SK-N-SH treated with all-trans-retinoic acid at 6 μM for 48 hours (cell line): ENCODE measurements at regions not wholly inside any gene's neighbourhood (a gene's known extent, or its start where the extent isn't known, plus 50 kb on each side); places are given as distances from the start of the nearest gene placed in this dataset.

Source experiments
- BACH2 ChIP-seq: fragments of 250-450 bp; sonication (Bioruptor Pico); IDR thresholded peaks from 2 replicates; pipeline ENCODE4 v1.9.0; 2021; ENCODE audit warnings: mild to moderate bottlenecking, borderline replicate concordance
- ESRRG ChIP-seq: fragments of 250-450 bp; sonication (Bioruptor Pico); IDR thresholded peaks from 2 replicates; pipeline ENCODE4 v1.6.1; 2021; ENCODE audit warnings: mild to moderate bottlenecking
- RARB ChIP-seq: fragments of 250-450 bp; sonication (Bioruptor Pico); IDR thresholded peaks from 2 replicates; pipeline ENCODE4 v1.8.0; 2021; ENCODE audit warnings: mild to moderate bottlenecking, moderate library complexity
- TF ChIP-seq, protein P1 (sequence below): fragments of 250-450 bp; sonication (Bioruptor Pico); IDR thresholded peaks from 2 replicates; pipeline ENCODE4 v1.8.0; 2020; ENCODE audit warnings: mild to moderate bottlenecking, moderate library complexity, borderline replicate concordance

GRCh38 chr13:111479412-111479811 is 159.0 kb downstream of the TEX29 start:
- TF ChIP-seq, protein P1, sequence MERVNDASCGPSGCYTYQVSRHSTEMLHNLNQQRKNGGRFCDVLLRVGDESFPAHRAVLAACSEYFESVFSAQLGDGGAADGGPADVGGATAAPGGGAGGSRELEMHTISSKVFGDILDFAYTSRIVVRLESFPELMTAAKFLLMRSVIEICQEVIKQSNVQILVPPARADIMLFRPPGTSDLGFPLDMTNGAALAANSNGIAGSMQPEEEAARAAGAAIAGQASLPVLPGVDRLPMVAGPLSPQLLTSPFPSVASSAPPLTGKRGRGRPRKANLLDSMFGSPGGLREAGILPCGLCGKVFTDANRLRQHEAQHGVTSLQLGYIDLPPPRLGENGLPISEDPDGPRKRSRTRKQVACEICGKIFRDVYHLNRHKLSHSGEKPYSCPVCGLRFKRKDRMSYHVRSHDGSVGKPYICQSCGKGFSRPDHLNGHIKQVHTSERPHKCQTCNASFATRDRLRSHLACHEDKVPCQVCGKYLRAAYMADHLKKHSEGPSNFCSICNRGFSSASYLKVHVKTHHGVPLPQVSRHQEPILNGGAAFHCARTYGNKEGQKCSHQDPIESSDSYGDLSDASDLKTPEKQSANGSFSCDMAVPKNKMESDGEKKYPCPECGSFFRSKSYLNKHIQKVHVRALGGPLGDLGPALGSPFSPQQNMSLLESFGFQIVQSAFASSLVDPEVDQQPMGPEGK (CRISPR knock-in tag), result no peak
- TF ChIP-seq RARB (CRISPR knock-in tag) (no peak), ESRRG (CRISPR knock-in tag) (no peak), BACH2 (no peak)
